ENCODE measurements at regions not wholly inside any gene's neighbourhood (a gene's known extent, or its start where the extent isn't known, plus 50 kb on each side); places are given as distances from the start of the nearest gene placed in this dataset.

- H3K36me3 Mint-ChIP-seq: no peaks in the 10 kb centered on the region
- DNase-seq (no peak), ATAC-seq (replicated peaks) (no peak)
- peaks cover under 1 to 4% of the 10 kb centered on the region in 2 donors for H3K9me3 Mint-ChIP-seq
- H3K27ac Mint-ChIP-seq: no peak overlapping the region
- H3K27me3 Mint-ChIP-seq: peaks cover 0 to 3% of the 10 kb centered on the region in 2 donors
- no peaks in the 10 kb centered on the region for H3K4me1 Mint-ChIP-seq
- H3K4me3 Mint-ChIP-seq: no peak overlapping the region
Measured at GRCh38 chr3:28836199-28836598, 444.7 kb upstream of the RBMS3 start.

DNA sequence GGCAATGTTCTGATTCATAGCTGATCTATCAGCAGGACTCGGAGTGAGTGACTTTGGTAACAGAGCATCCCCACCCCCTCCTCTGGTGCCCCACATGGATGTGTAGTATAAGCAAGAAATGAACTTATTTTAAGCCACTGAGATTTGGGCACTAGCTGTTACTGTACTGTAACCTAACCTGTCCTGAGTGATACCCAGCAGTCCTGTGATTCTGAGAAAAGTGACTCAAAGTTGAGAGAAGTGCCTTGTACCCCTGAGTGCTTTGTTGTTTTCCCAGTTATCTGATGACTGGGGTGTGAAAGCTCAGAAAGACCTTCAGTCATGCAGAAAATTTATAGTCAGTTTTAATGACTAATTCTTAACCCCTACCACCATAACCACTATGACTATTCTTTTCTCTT, 439.9 kb upstream of the RBMS3 start:
- Mint-ChIP-seq H3K36me3 (no peaks in the 10 kb centered on the region), H3K4me1 (no peaks in the 10 kb centered on the region), H3K4me3 (no peak overlapping the region), H3K27me3 (no peaks in the 10 kb centered on the region), H3K9me3 (no peaks in the 10 kb centered on the region), H3K27ac (no peak overlapping the region)
- ATAC-seq (replicated peaks) (peak; percentile 48 to 75), DNase-seq (no peak)

DNA sequence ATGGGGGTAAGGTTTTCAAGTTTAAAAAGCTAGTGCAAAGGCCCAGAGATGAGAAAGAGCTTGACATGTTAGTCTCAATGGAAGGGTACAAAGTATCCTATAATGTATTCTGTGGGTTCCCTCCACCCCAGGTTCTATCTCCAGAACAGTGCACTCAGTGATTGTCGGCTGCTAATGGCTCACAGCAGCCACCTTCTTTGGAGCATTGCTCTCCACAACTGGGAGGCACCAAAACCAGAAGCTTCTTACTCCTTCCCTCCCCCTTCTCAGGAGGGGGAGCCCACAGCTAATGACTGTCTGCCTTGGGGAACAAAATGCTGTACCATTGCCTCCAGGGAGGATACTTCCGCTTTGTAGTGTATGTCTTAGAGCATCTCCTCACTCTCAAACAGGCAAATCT, 439.4 kb upstream of the RBMS3 start:
- H3K27ac Mint-ChIP-seq: no peak overlapping the region
- H3K9me3 Mint-ChIP-seq: no peaks in the 10 kb centered on the region
- DNase-seq (no peak), ATAC-seq (replicated peaks) (peak in 1 of 2 donors; percentile 15)
- no peak overlapping the region for H3K4me3 Mint-ChIP-seq
- H3K36me3 Mint-ChIP-seq: no peaks in the 10 kb centered on the region
- no peaks in the 10 kb centered on the region for H3K4me1 Mint-ChIP-seq
- H3K27me3 Mint-ChIP-seq: no peaks in the 10 kb centered on the region

DNA sequence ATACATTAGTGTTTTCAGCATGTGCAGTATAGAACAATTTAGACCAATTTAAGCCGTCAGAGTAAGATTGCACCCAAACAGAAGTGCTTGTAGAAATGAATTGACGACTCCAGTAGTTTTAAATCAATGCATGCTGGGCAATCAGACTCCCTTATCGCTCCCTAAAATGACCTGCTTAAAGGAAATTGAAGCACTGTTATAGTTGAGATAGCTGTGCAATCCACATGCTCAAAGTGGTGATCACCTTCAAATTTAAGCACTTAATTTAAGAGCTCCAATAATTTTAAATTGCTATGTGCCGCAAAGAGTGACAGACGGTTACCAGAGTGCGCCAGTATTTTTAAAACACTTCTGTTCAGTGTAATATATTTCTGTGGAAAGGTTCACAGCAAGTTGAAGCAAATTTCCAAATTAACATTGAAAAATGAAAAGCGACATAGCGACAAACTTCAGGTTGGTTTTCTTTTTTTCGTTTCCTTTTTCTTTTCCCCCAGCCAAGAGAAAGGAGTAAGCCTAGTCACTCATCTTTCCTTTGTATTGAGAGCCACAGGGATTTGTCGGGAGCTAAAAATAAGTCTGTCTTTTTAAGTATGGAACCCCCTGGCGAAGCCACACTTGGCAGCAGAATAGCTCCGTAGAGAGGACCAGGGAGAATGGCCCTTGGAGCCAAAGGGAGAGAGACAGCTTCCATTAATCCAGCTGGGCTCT, 436.4 kb upstream of the RBMS3 start:
- Mint-ChIP-seq H3K4me3 (no peak overlapping the region), H3K4me1 (no peaks in the 10 kb centered on the region), H3K27ac (no peak overlapping the region), H3K36me3 (no peaks in the 10 kb centered on the region), H3K9me3 (no peaks in the 10 kb centered on the region), H3K27me3 (no peaks in the 10 kb centered on the region)
- DNase-seq (no peak), ATAC-seq (replicated peaks) (no peak)

- Mint-ChIP-seq H3K9me3 (no peaks in the 10 kb centered on the region), H3K4me1 (no peaks in the 10 kb centered on the region), H3K27ac (no peak overlapping the region), H3K27me3 (no peaks in the 10 kb centered on the region), H3K4me3 (no peak overlapping the region), H3K36me3 (no peaks in the 10 kb centered on the region)
- DNase-seq (no peak), ATAC-seq (replicated peaks) (no peak)
Measured at GRCh38 chr3:28845006-28845324, 435.9 kb upstream of the RBMS3 start.

- DNase-seq: no peak
- H3K4me3 Mint-ChIP-seq: no peak overlapping the region
- no peaks in the 10 kb centered on the region for H3K9me3 Mint-ChIP-seq
- no peaks in the 10 kb centered on the region for H3K27me3 Mint-ChIP-seq
- H3K4me1 Mint-ChIP-seq: no peaks in the 10 kb centered on the region
- ATAC-seq (replicated peaks): no peak
- no peaks in the 10 kb centered on the region for H3K36me3 Mint-ChIP-seq
- no peak overlapping the region for H3K27ac Mint-ChIP-seq
Measured at GRCh38 chr3:28846971-28847478, 433.8 kb upstream of the RBMS3 start.

- H3K27ac Mint-ChIP-seq: no peak overlapping the region
Measured at GRCh38 chr3:28847736-28848135, 433.1 kb upstream of the RBMS3 start.

GRCh38 chr3:28850186-28850585, 430.7 kb upstream of the RBMS3 start:
- DNase-seq (no peak), ATAC-seq (replicated peaks) (no peak)
- no peaks in the 10 kb centered on the region for H3K36me3 Mint-ChIP-seq

More at GRCh38 chr3:28847736-28848135, 433.1 kb upstream of the RBMS3 start:
- H3K4me1 Mint-ChIP-seq: no peaks in the 10 kb centered on the region
- DNase-seq (no peak), ATAC-seq (replicated peaks) (no peak)
- H3K27me3 Mint-ChIP-seq: no peaks in the 10 kb centered on the region
- no peak overlapping the region for H3K4me3 Mint-ChIP-seq
- H3K36me3 Mint-ChIP-seq: no peaks in the 10 kb centered on the region
- no peaks in the 10 kb centered on the region for H3K9me3 Mint-ChIP-seq

GRCh38 chr3:28853830-28854229, 427.0 kb upstream of the RBMS3 start:
- H3K27ac Mint-ChIP-seq: no peak overlapping the region
- ATAC-seq (replicated peaks) (no peak), DNase-seq (no peak)
- H3K27me3 Mint-ChIP-seq: no peaks in the 10 kb centered on the region
- no peaks in the 10 kb centered on the region for H3K9me3 Mint-ChIP-seq
- no peaks in the 10 kb centered on the region for H3K36me3 Mint-ChIP-seq
- no peaks in the 10 kb centered on the region for H3K4me1 Mint-ChIP-seq
- no peak overlapping the region for H3K4me3 Mint-ChIP-seq

More at GRCh38 chr3:28850186-28850585, 430.7 kb upstream of the RBMS3 start:
- Mint-ChIP-seq H3K4me1 (no peaks in the 10 kb centered on the region), H3K9me3 (no peaks in the 10 kb centered on the region), H3K27me3 (no peaks in the 10 kb centered on the region), H3K4me3 (no peak overlapping the region), H3K27ac (no peak overlapping the region)

GRCh38 chr3:28856796-28857195, 424.1 kb upstream of the RBMS3 start:
- no peak overlapping the region for H3K27ac Mint-ChIP-seq
- no peak overlapping the region for H3K4me3 Mint-ChIP-seq
- ATAC-seq (replicated peaks): no peak
- H3K9me3 Mint-ChIP-seq: no peaks in the 10 kb centered on the region
- no peaks in the 10 kb centered on the region for H3K27me3 Mint-ChIP-seq
- no peak for DNase-seq
- H3K36me3 Mint-ChIP-seq: no peaks in the 10 kb centered on the region
- no peaks in the 10 kb centered on the region for H3K4me1 Mint-ChIP-seq

DNA sequence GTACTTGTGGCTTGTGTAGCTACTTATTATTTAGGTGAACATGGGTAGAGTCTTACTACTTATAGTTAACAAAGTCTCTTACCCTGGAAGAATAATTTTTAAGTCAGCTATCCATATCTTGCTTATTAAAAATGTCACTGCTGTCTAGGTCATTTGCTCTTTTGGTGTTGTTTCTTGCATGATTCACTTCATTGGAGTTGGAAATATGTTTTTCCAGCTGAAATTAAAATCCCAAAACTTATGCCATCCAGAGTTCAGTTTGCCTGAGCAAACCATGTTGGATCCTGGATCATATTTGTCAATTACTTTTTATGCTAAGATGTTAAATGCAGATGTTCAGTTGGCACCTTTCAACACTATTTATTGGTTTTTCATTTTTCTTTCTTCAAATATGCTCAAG, 421.0 kb upstream of the RBMS3 start:
- DNase-seq: no peak
- ATAC-seq (replicated peaks): no peak
- no peaks in the 10 kb centered on the region for H3K9me3 Mint-ChIP-seq
- no peaks in the 10 kb centered on the region for H3K36me3 Mint-ChIP-seq
- H3K27me3 Mint-ChIP-seq: no peaks in the 10 kb centered on the region
- H3K27ac Mint-ChIP-seq: no peak overlapping the region
- H3K4me3 Mint-ChIP-seq: no peak overlapping the region
- H3K4me1 Mint-ChIP-seq: no peaks in the 10 kb centered on the region

GRCh38 chr3:28860307-28860706, 420.6 kb upstream of the RBMS3 start:
- no peaks in the 10 kb centered on the region for H3K27me3 Mint-ChIP-seq
- H3K27ac Mint-ChIP-seq: no peak overlapping the region
- no peaks in the 10 kb centered on the region for H3K9me3 Mint-ChIP-seq
- H3K36me3 Mint-ChIP-seq: no peaks in the 10 kb centered on the region
- no peak for DNase-seq
- no peak overlapping the region for H3K4me3 Mint-ChIP-seq
- no peak for ATAC-seq (replicated peaks)
- H3K4me1 Mint-ChIP-seq: no peaks in the 10 kb centered on the region

DNA sequence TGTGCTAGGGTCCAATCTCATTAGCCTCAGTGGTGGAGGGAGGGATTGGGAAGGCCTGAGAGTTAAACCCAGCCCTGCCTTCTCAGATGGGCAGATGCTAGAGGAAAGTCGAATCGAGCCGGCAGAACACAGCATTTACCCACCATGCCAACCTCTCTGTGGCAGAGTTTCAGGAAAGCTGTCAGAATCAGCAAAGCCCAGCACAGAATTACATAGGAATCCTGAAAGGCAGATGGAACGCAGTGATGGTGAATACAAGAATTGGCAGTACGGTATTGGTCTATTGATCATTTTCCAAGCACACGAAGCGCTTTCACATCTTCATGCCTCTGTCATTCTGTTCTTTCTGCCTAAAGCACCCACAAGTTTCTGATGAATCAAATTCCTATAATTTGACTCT, 417.7 kb upstream of the RBMS3 start:
- H3K27me3 Mint-ChIP-seq: no peaks in the 10 kb centered on the region
- no peaks in the 10 kb centered on the region for H3K36me3 Mint-ChIP-seq
- no peak overlapping the region for H3K4me3 Mint-ChIP-seq
- no peak for DNase-seq
- no peak for ATAC-seq (replicated peaks)
- H3K9me3 Mint-ChIP-seq: no peaks in the 10 kb centered on the region
- no peak overlapping the region for H3K27ac Mint-ChIP-seq
- no peaks in the 10 kb centered on the region for H3K4me1 Mint-ChIP-seq

DNA sequence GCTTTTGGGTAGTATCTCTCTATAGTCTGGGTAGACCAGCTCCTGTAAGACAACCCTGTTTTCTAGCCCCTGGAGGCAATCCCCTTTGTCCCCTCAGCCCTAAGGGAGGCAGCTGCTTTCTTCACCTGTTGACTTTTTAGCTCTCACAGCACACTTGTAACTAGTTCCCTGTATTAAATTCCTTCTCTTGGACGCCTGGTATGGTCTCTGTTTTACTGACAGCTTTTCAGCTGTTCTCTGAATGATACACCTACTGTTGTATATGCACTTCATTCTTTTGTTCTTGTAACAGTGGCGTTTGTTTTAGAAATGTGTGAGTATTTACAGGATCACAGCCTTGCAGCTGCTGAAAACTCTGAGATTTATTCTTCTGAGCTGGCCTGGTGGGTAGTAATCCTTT, 413.0 kb upstream of the RBMS3 start:
- DNase-seq (no peak), ATAC-seq (replicated peaks) (no peak)
- Mint-ChIP-seq H3K4me3 (no peak overlapping the region), H3K27ac (no peak overlapping the region), H3K36me3 (peaks cover 0 to 3% of the 10 kb centered on the region in 2 donors), H3K4me1 (no peaks in the 10 kb centered on the region), H3K27me3 (no peaks in the 10 kb centered on the region), H3K9me3 (peaks cover 3 to 4% of the 10 kb centered on the region in 2 donors)

DNA sequence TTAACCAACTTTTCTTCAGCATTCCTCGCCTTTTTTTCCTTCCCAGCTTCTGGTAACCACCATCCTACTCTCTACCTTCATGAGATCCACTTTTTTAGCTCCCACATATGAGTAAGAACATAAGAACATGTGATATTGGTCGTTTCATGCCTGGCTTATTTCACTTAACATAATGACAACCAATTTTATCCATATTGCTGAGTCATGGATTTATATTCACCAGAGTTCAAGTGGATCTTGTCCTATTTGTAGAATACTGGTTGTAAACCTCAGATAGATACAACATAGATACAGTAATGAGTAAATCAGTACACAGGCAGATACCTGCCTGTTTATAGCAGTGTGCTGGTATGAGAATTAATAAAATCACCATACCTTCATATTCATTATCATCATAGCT, 412.0 kb upstream of the RBMS3 start:
- H3K9me3 Mint-ChIP-seq: peaks cover 5 to 9% of the 10 kb centered on the region in 2 donors
- ATAC-seq (replicated peaks): no peak
- no peaks in the 10 kb centered on the region for H3K27me3 Mint-ChIP-seq
- H3K4me3 Mint-ChIP-seq: no peak overlapping the region
- no peak for DNase-seq
- no peak overlapping the region for H3K27ac Mint-ChIP-seq
- peaks cover 0 to 3% of the 10 kb centered on the region in 2 donors for H3K36me3 Mint-ChIP-seq
- H3K4me1 Mint-ChIP-seq: no peaks in the 10 kb centered on the region

GRCh38 chr3:28877912-28878311, 403.0 kb upstream of the RBMS3 start:
- Mint-ChIP-seq H3K4me3 (no peak overlapping the region), H3K9me3 (peaks cover 4 to 5% of the 10 kb centered on the region in 2 donors), H3K36me3 (no peaks in the 10 kb centered on the region), H3K4me1 (no peaks in the 10 kb centered on the region), H3K27me3 (no peaks in the 10 kb centered on the region), H3K27ac (no peak overlapping the region)
- no peak for ATAC-seq (replicated peaks)
- DNase-seq: no peak
